H9 (cell line): ENCODE measurements at regions not wholly inside any gene's neighbourhood (a gene's known extent, or its start where the extent isn't known, plus 50 kb on each side); places are given as distances from the start of the nearest gene placed in this dataset.

ENCODE experiments used
- DNase-seq: peaks from one replicate; pipeline ENCODE4 v3.0.0-alpha.2; 2017
- H2AFZ ChIP-seq: one replicate; pipeline ENCODE4 v1.6.1; 2013; ENCODE audit warnings: mild to moderate bottlenecking, low read length, control low read depth, moderate library complexity
- H2AK5ac ChIP-seq: 2 replicates; pipeline ENCODE4 v1.6.1; 2013; ENCODE audit warnings: low read length, control low read depth, mixed read lengths; ENCODE audit not compliant: insufficient read length
- H2BK120ac ChIP-seq: one replicate; pipeline ENCODE4 v1.6.1; 2013; ENCODE audit warnings: low read depth, mild to moderate bottlenecking, low read length, control low read depth, inconsistent platforms; ENCODE audit not compliant: poor library complexity, severe bottlenecking
- H2BK12ac ChIP-seq: 2 replicates; pipeline ENCODE4 v1.6.1; 2013; ENCODE audit warnings: low read length, control low read depth, mixed read lengths, low read depth; ENCODE audit not compliant: insufficient read length
- H2BK15ac ChIP-seq: 2 replicates; pipeline ENCODE4 v1.6.1; 2013; ENCODE audit warnings: low read depth, low read length, control low read depth
- H2BK20ac ChIP-seq: one replicate; pipeline ENCODE4 v1.6.1; 2013; ENCODE audit warnings: low read depth, mild to moderate bottlenecking, low read length, control low read depth, inconsistent platforms; ENCODE audit not compliant: poor library complexity, severe bottlenecking
- H2BK5ac ChIP-seq: 2 replicates; pipeline ENCODE4 v1.6.1; 2013; ENCODE audit warnings: low read length, control low read depth, mixed read lengths; ENCODE audit not compliant: insufficient read length
- H3K14ac ChIP-seq: 2 replicates; pipeline ENCODE4 v1.6.1; 2013; ENCODE audit warnings: low read length, control low read depth; ENCODE audit not compliant: insufficient read depth
- H3K18ac ChIP-seq: 2 replicates; pipeline ENCODE4 v1.6.1; 2013; ENCODE audit warnings: low read depth, mild to moderate bottlenecking, mixed read lengths, low read length, control low read depth; ENCODE audit not compliant: insufficient read length
- H3K23ac ChIP-seq: 2 replicates; pipeline ENCODE4 v1.6.1; 2013; ENCODE audit warnings: low read length, control low read depth, mixed read lengths, low read depth; ENCODE audit not compliant: insufficient read length
- H3K23me2 ChIP-seq: 2 replicates; pipeline ENCODE4 v1.6.1; 2013; ENCODE audit warnings: low read depth, mild to moderate bottlenecking, mixed read lengths, low read length, control low read depth; ENCODE audit not compliant: insufficient read length, poor library complexity, severe bottlenecking
- H3K27ac ChIP-seq: 2 replicates; pipeline ENCODE4 v1.5.1; 2013; ENCODE audit warnings: low read length, control low read depth, mixed read lengths, low read depth; ENCODE audit not compliant: insufficient read length
- H3K27me3 ChIP-seq: 2 replicates; pipeline ENCODE4 v1.6.1; 2013; ENCODE audit warnings: low read length, control low read depth, inconsistent platforms; ENCODE audit not compliant: insufficient read depth
- H3K4ac ChIP-seq: 2 replicates; pipeline ENCODE4 v1.6.1; 2013; ENCODE audit warnings: low read depth, mild to moderate bottlenecking, control low read depth, inconsistent platforms, low read length, moderate library complexity
- H3K4me1 ChIP-seq: 2 replicates; pipeline ENCODE4 v1.6.1; 2013; ENCODE audit warnings: low read length, control low read depth, inconsistent platforms; ENCODE audit not compliant: insufficient read depth
- H3K4me2 ChIP-seq: 2 replicates; pipeline ENCODE4 v1.6.1; 2013; ENCODE audit warnings: low read length, control low read depth, mixed read lengths; ENCODE audit not compliant: insufficient read length, insufficient read depth
- H3K56ac ChIP-seq: 2 replicates; pipeline ENCODE4 v1.6.1; 2013; ENCODE audit warnings: low read depth, mild to moderate bottlenecking, mixed read lengths, low read length, control low read depth; ENCODE audit not compliant: insufficient read length
- H3K79me1 ChIP-seq: 2 replicates; pipeline ENCODE4 v1.6.1; 2013; ENCODE audit warnings: low read depth, mild to moderate bottlenecking, moderate library complexity, low read length, control low read depth, inconsistent platforms; ENCODE audit not compliant: insufficient read depth, poor library complexity, severe bottlenecking
- H3K79me2 ChIP-seq: 2 replicates; pipeline ENCODE4 v1.6.1; 2013; ENCODE audit warnings: low read length, control low read depth, inconsistent platforms; ENCODE audit not compliant: insufficient read depth
- H3K9ac ChIP-seq: 2 replicates; pipeline ENCODE4 v1.6.1; 2013; ENCODE audit warnings: low read length, control low read depth, mixed read lengths; ENCODE audit not compliant: insufficient read length; ENCODE audit errors: extremely low read depth
- H3K9me3 ChIP-seq: one replicate; pipeline ENCODE4 v1.6.1; 2013; ENCODE audit warnings: low read depth, low read length, inconsistent platforms; ENCODE audit not compliant: control insufficient read depth
- H3T11ph ChIP-seq: one replicate; pipeline ENCODE4 v1.6.1; 2013; ENCODE audit warnings: mild to moderate bottlenecking, low read length, control low read depth, inconsistent platforms
- H4K20me1 ChIP-seq: one replicate; pipeline ENCODE4 v1.6.1; 2013; ENCODE audit not compliant: control insufficient read depth, insufficient read length, insufficient read depth
- H4K5ac ChIP-seq: 2 replicates; pipeline ENCODE4 v1.6.1; 2013; ENCODE audit warnings: low read depth, mild to moderate bottlenecking, mixed read lengths, low read length, control low read depth; ENCODE audit not compliant: insufficient read length
- H4K8ac ChIP-seq: replicated peaks from 2 replicates; pipeline ENCODE4 v1.6.1; 2013; ENCODE audit warnings: low read length, control low read depth, mixed read lengths, low read depth; ENCODE audit not compliant: insufficient read length
- H4K91ac ChIP-seq: 2 replicates; pipeline ENCODE4 v1.6.1; 2013; ENCODE audit warnings: low read depth, mild to moderate bottlenecking, moderate library complexity, mixed read lengths, low read length, control low read depth; ENCODE audit not compliant: insufficient read length
- H3K27ac Mint-ChIP-seq, 3 experiments: 2 replicates in 2 of 3; 3 replicates in 1 of 3; pipeline ENCODE4 v1.8.0; 2020 to 2021; ENCODE audit warnings: mixed read lengths in 3 of 3, mild to moderate bottlenecking in 1 of 3, moderate library complexity in 1 of 3
- H3K27me3 Mint-ChIP-seq: 2 replicates; pipeline ENCODE4 v1.8.0; 2021; ENCODE audit warnings: low read depth, mild to moderate bottlenecking, moderate library complexity, mixed read lengths
- H3K36me3 Mint-ChIP-seq, 3 experiments: 2 replicates in 2 of 3; 3 replicates in 1 of 3; pipeline ENCODE4 v1.8.0; 2020 to 2021; ENCODE audit warnings: low read depth in 3 of 3, mixed read lengths in 3 of 3; ENCODE audit not compliant: insufficient read depth in 1 of 3
- H3K4me1 Mint-ChIP-seq, 2 experiments: 2 replicates each; pipeline ENCODE4 v1.8.0; 2020; ENCODE audit warnings: mixed read lengths in 2 of 2
- H3K4me3 Mint-ChIP-seq, 2 experiments: 2 replicates in 1 of 2; 3 replicates in 1 of 2; pipeline ENCODE4 v1.8.0; 2020 to 2021; ENCODE audit warnings: mild to moderate bottlenecking in 2 of 2, mixed read lengths in 2 of 2, moderate library complexity in 1 of 2
- H3K9me3 Mint-ChIP-seq, 2 experiments: 2 replicates in 1 of 2; 3 replicates in 1 of 2; pipeline ENCODE4 v1.8.0; 2020; ENCODE audit warnings: mild to moderate bottlenecking in 2 of 2, mixed read lengths in 2 of 2, moderate library complexity in 1 of 2
- CTCF ChIP-seq: fragments of 200-600 bp; sonication (generic); conservative IDR thresholded peaks from 3 replicates; pipeline ENCODE4 v1.8.0; 2021; ENCODE audit warnings: antibody characterized with exemption, mild to moderate bottlenecking
- WGBS: extraction: QIAGEN DNeasy Blood & Tissue Kit; methylation state at CpG from one replicate; pipeline ENCODE4 v1.1.7; 2013; ENCODE audit warnings: missing lambda C conversion rate, low lambda C conversion rate, mixed read lengths; ENCODE audit not compliant: insufficient read length; ENCODE audit errors: extremely low coverage; 5-methylcytosine and 5-hydroxymethylcytosine counted together

GRCh38 chr7:46537191-46537905 lies 616.3 kb upstream of the IGFBP3 start:
- H4K8ac ChIP-seq, result no peak overlapping the region
- no peaks in the 10 kb centered on the region for H3K23me2 ChIP-seq
- H3K4me1 ChIP-seq, result peaks cover 14% of the 10 kb centered on the region
- no peak overlapping the region for H3T11ph ChIP-seq
- Mint-ChIP-seq H3K4me3 (no peak overlapping the region), H3K27ac (no peak overlapping the region), H3K4me1 (peaks cover 32 to 40% of the 10 kb centered on the region in 2 experiments), H3K36me3 (peaks cover 3 to 9% (median 9%) of the 10 kb centered on the region in 3 experiments; a peak in 6 of 7 replicates), H3K27me3 (peaks cover 55% of the 10 kb centered on the region), H3K9me3 (peaks cover 8 to 10% of the 10 kb centered on the region in 2 experiments)
- H2BK5ac ChIP-seq, result no peak overlapping the region
- no peak overlapping the region for H3K4me2 ChIP-seq
- H3K27me3 ChIP-seq, result peaks cover 30% of the 10 kb centered on the region
- H4K5ac ChIP-seq, result no peak overlapping the region
- no peak for TF ChIP-seq CTCF
- no CpG with 5 or more reads among the region's 5 CpGs for WGBS
- H2BK15ac ChIP-seq, result no peak overlapping the region
- H3K4ac ChIP-seq, result no peak overlapping the region
- H3K9me3 ChIP-seq, result no peaks in the 10 kb centered on the region
- no peak overlapping the region for H2BK120ac ChIP-seq
- no peak overlapping the region for H3K27ac ChIP-seq
- no peak overlapping the region for H3K14ac ChIP-seq
- H2AFZ ChIP-seq, result no peak overlapping the region
- no peak overlapping the region for H3K9ac ChIP-seq
- no peak overlapping the region for H2BK20ac ChIP-seq
- H2AK5ac ChIP-seq, result no peak overlapping the region
- H3K23ac ChIP-seq, result no peak overlapping the region
- no peaks in the 10 kb centered on the region for H4K20me1 ChIP-seq
- DNase-seq, result no peak
- H4K91ac ChIP-seq, result no peak overlapping the region
- H2BK12ac ChIP-seq, result no peak overlapping the region
- H3K56ac ChIP-seq, result no peak overlapping the region
- no peak overlapping the region for H3K18ac ChIP-seq
- H3K79me1 ChIP-seq, result no peaks in the 10 kb centered on the region
- H3K79me2 ChIP-seq, result no peaks in the 10 kb centered on the region
